Gastroesophageal sphincter (tissue), 3 donors: ENCODE measurements at regions not wholly inside any gene's neighbourhood (a gene's known extent, or its start where the extent isn't known, plus 50 kb on each side); places are given as distances from the start of the nearest gene placed in this dataset.

Experiments
- CTCF ChIP-seq, 4 experiments: fragments of 200-600 bp in 2 of 4; fragments of 450-650 bp in 2 of 4; sonication (generic) in 1 of 4; IDR thresholded peaks; one replicate each; pipeline ENCODE4 v1.5.1; 2017 to 2019; ENCODE audit warnings: antibody characterized with exemption in 4 of 4, mild to moderate bottlenecking in 2 of 4, moderate library complexity in 2 of 4
- EP300 ChIP-seq: sonication (generic); formaldehyde crosslinking; IDR thresholded peaks from one replicate; pipeline ENCODE4 v1.6.1; 2017; ENCODE audit warnings: antibody characterized with exemption, mild to moderate bottlenecking
- POLR2AphosphoS5 ChIP-seq: sonication (generic); formaldehyde crosslinking; IDR thresholded peaks from one replicate; pipeline ENCODE4 v1.6.1; 2017; ENCODE audit warnings: antibody characterized with exemption

GRCh38 chr2:13578547-13578946, 861.8 kb downstream of the TRIB2 start:
- TF ChIP-seq CTCF (IDR thresholded peaks at IDR 0.05) (no peak), POLR2AphosphoS5 (no peak), EP300 (no peak)
